ENCODE measurements at regions not wholly inside any gene's neighbourhood (a gene's known extent, or its start where the extent isn't known, plus 50 kb on each side); places are given as distances from the start of the nearest gene placed in this dataset.

GRCh38 chr19:33906578-33907335 lies 110.1 kb downstream of the KCTD15 start:
- TF ChIP-seq CTCF (IDR thresholded peaks at IDR 0.05) = no peak
- no peak for TF ChIP-seq POLR2A (IDR thresholded peaks at IDR 0.05)
- no peak for TF ChIP-seq EP300 (IDR thresholded peaks at IDR 0.05)
